ENCODE measurements at regions not wholly inside any gene's neighbourhood (a gene's known extent, or its start where the extent isn't known, plus 50 kb on each side); places are given as distances from the start of the nearest gene placed in this dataset.

- Mint-ChIP-seq H3K9me3 (peaks cover 19% of the 10 kb centered on the region), H3K27me3 (ENCODE audit: low read depth) (no peaks in the 10 kb centered on the region), H3K4me3 (no peak overlapping the region), H3K36me3 (no peaks in the 10 kb centered on the region), H3K27ac (no peak overlapping the region), H3K4me1 (peaks cover 29% of the 10 kb centered on the region)
- TF ChIP-seq, protein P1, sequence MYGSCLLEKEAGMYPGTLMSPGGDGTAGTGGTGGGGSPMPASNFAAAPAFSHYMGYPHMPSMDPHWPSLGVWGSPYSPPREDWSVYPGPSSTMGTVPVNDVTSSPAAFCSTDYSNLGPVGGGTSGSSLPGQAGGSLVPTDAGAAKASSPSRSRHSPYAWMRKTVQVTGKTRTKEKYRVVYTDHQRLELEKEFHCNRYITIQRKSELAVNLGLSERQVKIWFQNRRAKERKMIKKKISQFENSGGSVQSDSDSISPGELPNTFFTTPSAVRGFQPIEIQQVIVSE (CRISPR knock-in tag; IDR thresholded peaks at IDR 0.05; ENCODE audit: borderline replicate concordance) = no peak
- TF ChIP-seq ATF3 (CRISPR knock-in tag; conservative IDR thresholded peaks at IDR 0.05) = no peak
- TF ChIP-seq ATF6 (CRISPR knock-in tag; IDR thresholded peaks at IDR 0.05) = no peak
- no peak for TF ChIP-seq SMAD3 (CRISPR knock-in tag; IDR thresholded peaks at IDR 0.05; ENCODE audit: borderline replicate concordance)
- TF ChIP-seq, protein P2, sequence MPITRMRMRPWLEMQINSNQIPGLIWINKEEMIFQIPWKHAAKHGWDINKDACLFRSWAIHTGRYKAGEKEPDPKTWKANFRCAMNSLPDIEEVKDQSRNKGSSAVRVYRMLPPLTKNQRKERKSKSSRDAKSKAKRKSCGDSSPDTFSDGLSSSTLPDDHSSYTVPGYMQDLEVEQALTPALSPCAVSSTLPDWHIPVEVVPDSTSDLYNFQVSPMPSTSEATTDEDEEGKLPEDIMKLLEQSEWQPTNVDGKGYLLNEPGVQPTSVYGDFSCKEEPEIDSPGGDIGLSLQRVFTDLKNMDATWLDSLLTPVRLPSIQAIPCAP (CRISPR knock-in tag; IDR thresholded peaks at IDR 0.05) = no peak
- no peak for TF ChIP-seq ZNF512 (CRISPR knock-in tag; IDR thresholded peaks at IDR 0.05; ENCODE audit: borderline replicate concordance)
- TF ChIP-seq GTF2I (CRISPR knock-in tag; conservative IDR thresholded peaks at IDR 0.05) = no peak
- no peak for TF ChIP-seq RELA (CRISPR knock-in tag; IDR thresholded peaks at IDR 0.05; ENCODE audit: borderline replicate concordance)
- no peak for TF ChIP-seq E2F5 (CRISPR knock-in tag; IDR thresholded peaks at IDR 0.05)
- CTCF ChIA-PET = no interaction called here
- ATAC-seq (no peak), DNase-seq (ENCODE audit: low spot score) (no peak)
- POLR2A ChIA-PET = no interaction called here
These were observed 1250.7 kb upstream of the FAM98A start for GRCh38 chr2:34849827-34850226.

DNA sequence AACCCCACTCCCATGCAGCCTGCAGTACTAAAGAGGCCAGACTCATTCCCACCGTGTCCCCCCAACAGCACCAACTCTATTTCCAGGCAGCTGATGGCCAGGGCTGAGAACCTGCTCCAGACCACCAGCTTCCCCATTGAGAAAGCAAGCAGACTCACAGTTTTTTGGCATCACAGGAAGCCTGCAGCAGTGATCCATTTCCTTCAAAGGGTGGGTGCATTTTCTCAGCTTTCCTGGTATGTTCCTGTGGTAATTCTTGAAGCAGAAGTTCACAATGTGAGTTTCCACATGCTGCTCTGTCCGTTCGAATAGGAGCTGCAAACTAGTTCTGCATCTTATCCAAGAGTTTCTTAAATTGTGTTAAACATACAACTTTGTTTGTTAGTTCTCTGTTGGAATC is 1249.6 kb upstream of the FAM98A start:
- H3K27me3 Mint-ChIP-seq (ENCODE audit: low read depth) = no peaks in the 10 kb centered on the region
- no peak for ATAC-seq
- no peak overlapping the region for H3K4me3 Mint-ChIP-seq
- ChIA-PET CTCF (no interaction called here), POLR2A (no interaction called here)
- no peak overlapping the region for H3K27ac Mint-ChIP-seq
- no peak for DNase-seq (ENCODE audit: low spot score)
- H3K36me3 Mint-ChIP-seq = no peaks in the 10 kb centered on the region
- H3K9me3 Mint-ChIP-seq = peaks cover 13% of the 10 kb centered on the region
- peaks cover 32% of the 10 kb centered on the region for H3K4me1 Mint-ChIP-seq
- TF ChIP-seq, protein P3, sequence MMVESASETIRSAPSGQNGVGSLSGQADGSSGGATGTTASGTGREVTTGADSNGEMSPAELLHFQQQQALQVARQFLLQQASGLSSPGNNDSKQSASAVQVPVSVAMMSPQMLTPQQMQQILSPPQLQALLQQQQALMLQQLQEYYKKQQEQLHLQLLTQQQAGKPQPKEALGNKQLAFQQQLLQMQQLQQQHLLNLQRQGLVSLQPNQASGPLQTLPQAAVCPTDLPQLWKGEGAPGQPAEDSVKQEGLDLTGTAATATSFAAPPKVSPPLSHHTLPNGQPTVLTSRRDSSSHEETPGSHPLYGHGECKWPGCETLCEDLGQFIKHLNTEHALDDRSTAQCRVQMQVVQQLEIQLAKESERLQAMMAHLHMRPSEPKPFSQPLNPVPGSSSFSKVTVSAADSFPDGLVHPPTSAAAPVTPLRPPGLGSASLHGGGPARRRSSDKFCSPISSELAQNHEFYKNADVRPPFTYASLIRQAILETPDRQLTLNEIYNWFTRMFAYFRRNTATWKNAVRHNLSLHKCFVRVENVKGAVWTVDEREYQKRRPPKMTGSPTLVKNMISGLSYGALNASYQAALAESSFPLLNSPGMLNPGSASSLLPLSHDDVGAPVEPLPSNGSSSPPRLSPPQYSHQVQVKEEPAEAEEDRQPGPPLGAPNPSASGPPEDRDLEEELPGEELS (CRISPR knock-in tag; IDR thresholded peaks at IDR 0.05) = no peak
- TF ChIP-seq EMX1 (CRISPR knock-in tag; IDR thresholded peaks at IDR 0.05) = no peak
- TF ChIP-seq, protein P4, sequence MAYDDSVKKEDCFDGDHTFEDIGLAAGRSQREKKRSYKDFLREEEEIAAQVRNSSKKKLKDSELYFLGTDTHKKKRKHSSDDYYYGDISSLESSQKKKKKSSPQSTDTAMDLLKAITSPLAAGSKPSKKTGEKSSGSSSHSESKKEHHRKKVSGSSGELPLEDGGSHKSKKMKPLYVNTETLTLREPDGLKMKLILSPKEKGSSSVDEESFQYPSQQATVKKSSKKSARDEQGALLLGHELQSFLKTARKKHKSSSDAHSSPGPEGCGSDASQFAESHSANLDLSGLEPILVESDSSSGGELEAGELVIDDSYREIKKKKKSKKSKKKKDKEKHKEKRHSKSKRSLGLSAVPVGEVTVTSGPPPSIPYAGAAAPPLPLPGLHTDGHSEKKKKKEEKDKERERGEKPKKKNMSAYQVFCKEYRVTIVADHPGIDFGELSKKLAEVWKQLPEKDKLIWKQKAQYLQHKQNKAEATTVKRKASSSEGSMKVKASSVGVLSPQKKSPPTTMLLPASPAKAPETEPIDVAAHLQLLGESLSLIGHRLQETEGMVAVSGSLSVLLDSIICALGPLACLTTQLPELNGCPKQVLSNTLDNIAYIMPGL (CRISPR knock-in tag; IDR thresholded peaks at IDR 0.05) = no peak
- TF ChIP-seq NR1H2 (CRISPR knock-in tag; IDR thresholded peaks at IDR 0.05) = no peak
- no peak for TF ChIP-seq PRDM15 (CRISPR knock-in tag; IDR thresholded peaks at IDR 0.05)
- TF ChIP-seq NR3C1 (CRISPR knock-in tag; conservative IDR thresholded peaks at IDR 0.05; ENCODE audit: low read depth) = no peak
- no peak for TF ChIP-seq ZNF317 (CRISPR knock-in tag; IDR thresholded peaks at IDR 0.05; ENCODE audit: borderline replicate concordance, low read depth)
- TF ChIP-seq ATF2 (CRISPR knock-in tag; IDR thresholded peaks at IDR 0.05; ENCODE audit: borderline replicate concordance, low read depth) = no peak

Data from WTC11 (cell line).